Natural killer cell (primary cell): ENCODE measurements at regions not wholly inside any gene's neighbourhood (a gene's known extent, or its start where the extent isn't known, plus 50 kb on each side); places are given as distances from the start of the nearest gene placed in this dataset.
"Not testable (repeated sequence)": the region's sequence is repeated elsewhere in the genome, so short reads cannot be mapped to it uniquely, and the experiment has no call there.

Source experiments
- ATAC-seq, 3 donors: fragments of 150-1000 bp in 2 of 3; fragments of 200-7000 bp in 1 of 3; cut with Tn5 transposase; 1 replicate in 1 of 3; 2 replicates in 2 of 3; pipeline ENCODE4 v1.10.0; 2021; ENCODE audit warnings: mild to moderate bottlenecking in 2 of 3, moderate library complexity in 2 of 3
- DNase-seq, 2 donors: peaks; one replicate each; pipeline versions ENCODE4 v3.0.0 to v3.0.0-alpha.2; 2013 to 2021; ENCODE audit warnings: mixed read lengths in 1 of 2
- H3K27ac ChIP-seq: one replicate; pipeline ENCODE4 v1.5.1; 2013; ENCODE audit warnings: mild to moderate bottlenecking, low read length
- H3K27me3 ChIP-seq: one replicate; pipeline ENCODE4 v1.6.1; 2013; ENCODE audit warnings: low read length; ENCODE audit not compliant: control insufficient read depth, insufficient read depth
- H3K36me3 ChIP-seq: one replicate; pipeline ENCODE4 v1.6.1; 2013; ENCODE audit warnings: low read length; ENCODE audit not compliant: control insufficient read depth, insufficient read depth
- H3K4me1 ChIP-seq: one replicate; pipeline ENCODE4 v1.6.1; 2013; ENCODE audit warnings: low read length; ENCODE audit not compliant: control insufficient read depth, insufficient read depth
- H3K4me3 ChIP-seq: one replicate; pipeline ENCODE4 v1.5.1; 2013; ENCODE audit warnings: low read length
- H3K9me3 ChIP-seq: one replicate; pipeline ENCODE4 v1.6.1; 2013; ENCODE audit warnings: low read length; ENCODE audit not compliant: control insufficient read depth, insufficient read depth
- H3K27ac Mint-ChIP-seq, 2 donors: one replicate each; pipeline ENCODE4 v1.8.0; 2022; ENCODE audit warnings: mild to moderate bottlenecking in 2 of 2, mixed read lengths in 2 of 2, moderate library complexity in 1 of 2
- H3K27me3 Mint-ChIP-seq, 2 donors: one replicate each; pipeline ENCODE4 v1.8.0; 2022; ENCODE audit warnings: low read depth in 2 of 2, mixed read lengths in 2 of 2
- H3K36me3 Mint-ChIP-seq: one replicate; pipeline ENCODE4 v1.8.0; 2022; ENCODE audit warnings: mixed read lengths
- H3K4me1 Mint-ChIP-seq, 2 donors: one replicate each; pipeline ENCODE4 v1.8.0; 2022; ENCODE audit warnings: mixed read lengths in 2 of 2
- H3K4me3 Mint-ChIP-seq: one replicate; pipeline ENCODE4 v1.8.0; 2022; ENCODE audit warnings: mild to moderate bottlenecking, moderate library complexity, mixed read lengths
- H3K9me3 Mint-ChIP-seq, 2 donors: one replicate each; pipeline ENCODE4 v1.8.0; 2022; ENCODE audit warnings: mixed read lengths in 2 of 2
- WGBS: methylation state at CpG from one replicate; pipeline ENCODE4 v1.1.7; 2013; ENCODE audit warnings: missing lambda C conversion rate; ENCODE audit not compliant: insufficient coverage; 5-methylcytosine and 5-hydroxymethylcytosine counted together
- intact Hi-C: fragments of 100-400 bp; cut with micrococcal nuclease; formaldehyde crosslinking; loops from one replicate; pipeline ENCODE4 v1.14.2; 2022
- TF ChIP-seq, protein P1 (sequence below): fragments of 200-600 bp; IDR thresholded peaks from one replicate; pipeline ENCODE4 v1.8.0; 2022; ENCODE audit warnings: antibody characterized with exemption

DNA sequence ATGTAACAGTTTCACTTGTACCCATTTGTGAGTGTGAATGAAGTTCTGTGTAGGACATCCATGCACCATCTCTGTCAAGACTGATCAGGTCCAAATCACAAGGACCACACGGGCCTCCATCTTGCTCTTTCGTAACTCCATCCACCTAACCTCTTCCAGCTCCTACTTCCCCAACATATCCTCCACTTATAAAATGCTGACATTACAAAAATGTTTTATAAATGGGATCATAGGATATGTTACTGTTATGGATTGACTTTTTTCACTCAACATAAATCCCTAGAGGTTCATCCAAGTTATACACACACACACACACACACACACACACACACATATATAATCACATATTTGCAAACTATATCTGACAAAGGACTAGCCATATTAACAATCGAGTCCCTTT lies 476.8 kb downstream of the ZNF516 start:
- H3K4me1 ChIP-seq, result no peaks in the 10 kb centered on the region
- Mint-ChIP-seq H3K27me3 (peaks cover 0 to 2% of the 10 kb centered on the region in 2 donors), H3K27ac (no peak overlapping the region), H3K4me3 (no peak overlapping the region), H3K36me3 (no peaks in the 10 kb centered on the region), H3K4me1 (no peaks in the 10 kb centered on the region), H3K9me3 (peaks cover 4% of the 10 kb centered on the region in 2 donors)
- H3K27me3 ChIP-seq, result no peaks in the 10 kb centered on the region
- no peaks in the 10 kb centered on the region for H3K36me3 ChIP-seq
- TF ChIP-seq, protein P1, sequence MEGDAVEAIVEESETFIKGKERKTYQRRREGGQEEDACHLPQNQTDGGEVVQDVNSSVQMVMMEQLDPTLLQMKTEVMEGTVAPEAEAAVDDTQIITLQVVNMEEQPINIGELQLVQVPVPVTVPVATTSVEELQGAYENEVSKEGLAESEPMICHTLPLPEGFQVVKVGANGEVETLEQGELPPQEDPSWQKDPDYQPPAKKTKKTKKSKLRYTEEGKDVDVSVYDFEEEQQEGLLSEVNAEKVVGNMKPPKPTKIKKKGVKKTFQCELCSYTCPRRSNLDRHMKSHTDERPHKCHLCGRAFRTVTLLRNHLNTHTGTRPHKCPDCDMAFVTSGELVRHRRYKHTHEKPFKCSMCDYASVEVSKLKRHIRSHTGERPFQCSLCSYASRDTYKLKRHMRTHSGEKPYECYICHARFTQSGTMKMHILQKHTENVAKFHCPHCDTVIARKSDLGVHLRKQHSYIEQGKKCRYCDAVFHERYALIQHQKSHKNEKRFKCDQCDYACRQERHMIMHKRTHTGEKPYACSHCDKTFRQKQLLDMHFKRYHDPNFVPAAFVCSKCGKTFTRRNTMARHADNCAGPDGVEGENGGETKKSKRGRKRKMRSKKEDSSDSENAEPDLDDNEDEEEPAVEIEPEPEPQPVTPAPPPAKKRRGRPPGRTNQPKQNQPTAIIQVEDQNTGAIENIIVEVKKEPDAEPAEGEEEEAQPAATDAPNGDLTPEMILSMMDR, result no peak
- H3K4me3 ChIP-seq, result no peak overlapping the region
- no peak for DNase-seq
- intact Hi-C loops, result no loop called here
- WGBS, result 83% methylated on average over 3 of the region's 3 CpGs
- H3K9me3 ChIP-seq, result peaks cover 5% of the 10 kb centered on the region
- no peak for ATAC-seq
- H3K27ac ChIP-seq, result no peak overlapping the region

DNA sequence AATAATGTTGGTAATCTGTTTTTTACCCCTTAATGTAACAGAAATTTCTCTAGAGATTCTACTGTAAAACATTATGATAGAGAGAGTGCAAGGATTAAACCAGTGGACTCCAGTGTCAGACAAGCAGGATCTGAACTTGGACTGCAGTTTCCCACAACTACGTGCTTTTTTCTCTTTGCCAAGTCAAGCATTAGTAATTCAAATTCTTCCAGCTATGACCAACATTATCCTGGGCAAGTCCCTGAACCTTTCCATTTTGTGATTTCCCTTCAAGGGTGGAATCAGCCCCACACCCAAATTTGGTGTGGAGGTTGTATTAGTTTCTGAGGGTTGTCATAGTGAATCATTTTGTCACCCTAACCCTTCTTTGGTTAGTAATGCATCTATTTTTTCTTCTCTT lies 482.0 kb downstream of the ZNF516 start:
- Mint-ChIP-seq H3K9me3 (peaks cover 4% of the 10 kb centered on the region in 2 donors), H3K4me3 (no peak overlapping the region), H3K4me1 (no peaks in the 10 kb centered on the region), H3K36me3 (no peaks in the 10 kb centered on the region), H3K27me3 (peaks cover 0 to 2% of the 10 kb centered on the region in 2 donors), H3K27ac (no peak overlapping the region)
- H3K9me3 ChIP-seq, result peaks cover 5% of the 10 kb centered on the region
- WGBS, result 89% methylated on average over 1 of the region's 1 CpG
- no peaks in the 10 kb centered on the region for H3K36me3 ChIP-seq
- H3K27ac ChIP-seq, result no peak overlapping the region
- no peak for ATAC-seq
- no peaks in the 10 kb centered on the region for H3K4me1 ChIP-seq
- DNase-seq, result no peak
- intact Hi-C loops, result no loop called here
- H3K4me3 ChIP-seq, result no peak overlapping the region
- TF ChIP-seq, protein P1, result no peak
- H3K27me3 ChIP-seq, result no peaks in the 10 kb centered on the region

DNA sequence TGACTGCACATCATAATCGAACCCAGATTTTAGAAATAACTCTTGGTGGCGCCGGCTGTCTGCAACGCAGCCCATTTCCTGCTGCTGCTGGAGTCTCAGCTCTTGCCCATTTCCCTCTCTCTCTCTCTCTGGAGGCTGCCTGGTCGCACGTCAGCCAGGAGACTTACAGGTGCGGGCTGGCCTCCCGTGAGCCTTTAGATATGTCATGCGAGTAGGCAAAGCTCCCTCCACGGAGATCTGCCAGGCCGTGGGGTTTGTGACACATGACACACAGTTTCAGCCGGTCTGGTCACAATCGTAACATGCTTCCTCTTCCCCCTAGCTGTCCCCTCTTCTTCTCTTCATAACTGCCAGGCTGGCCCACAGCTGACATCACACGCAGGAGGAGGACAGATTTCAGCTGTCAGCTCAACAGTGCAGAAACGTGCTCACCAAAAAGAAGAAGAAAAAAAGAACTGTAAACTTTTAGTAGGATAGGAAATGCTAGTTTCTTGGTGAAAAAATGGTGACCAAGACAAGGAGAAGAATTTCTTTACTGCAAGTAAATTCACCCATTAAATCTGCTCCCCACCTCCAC lies 489.3 kb downstream of the ZNF516 start:
- DNase-seq (no peak), ATAC-seq (no peak)
- WGBS, result 63% methylated on average over 15 of the region's 15 CpGs
- Histone ChIP-seq H3K9me3 (no peaks in the 10 kb centered on the region), H3K4me3 (no peak overlapping the region), H3K4me1 (no peaks in the 10 kb centered on the region), H3K36me3 (no peaks in the 10 kb centered on the region), H3K27me3 (no peaks in the 10 kb centered on the region), H3K27ac (no peak overlapping the region)
- H3K4me3 Mint-ChIP-seq, result no peak overlapping the region
- TF ChIP-seq, protein P1, result no peak
- peaks cover 0 to 3% of the 10 kb centered on the region in 2 donors for H3K9me3 Mint-ChIP-seq
- H3K27ac Mint-ChIP-seq, result no peak overlapping the region
- H3K4me1 Mint-ChIP-seq, result no peaks in the 10 kb centered on the region
- no peaks in the 10 kb centered on the region for H3K36me3 Mint-ChIP-seq
- H3K27me3 Mint-ChIP-seq, result no peaks in the 10 kb centered on the region
- intact Hi-C loops, result no loop called here

DNA sequence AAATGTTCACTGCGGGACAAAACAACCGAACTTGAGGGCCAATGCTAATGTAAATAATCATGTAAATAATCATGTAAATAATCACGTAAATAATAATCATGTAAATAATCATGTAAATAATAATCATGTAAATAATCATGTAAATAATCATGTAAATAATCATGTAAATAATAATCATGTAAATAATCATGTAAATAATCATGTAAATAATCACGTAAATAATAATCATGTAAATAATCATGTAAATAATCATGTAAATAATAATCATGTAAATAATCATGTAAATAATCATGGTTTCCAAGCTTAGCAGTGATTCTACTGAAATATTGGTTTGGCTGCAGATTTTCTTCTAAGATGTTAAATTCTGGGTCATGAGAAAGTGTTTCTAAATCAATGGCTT lies 507.1 kb downstream of the ZNF516 start:
- H3K9me3 ChIP-seq, intact Hi-C loops, H3K27ac ChIP-seq, H3K4me1 Mint-ChIP-seq, H3K4me3 Mint-ChIP-seq, H3K36me3 Mint-ChIP-seq, H3K4me3 ChIP-seq, H3K36me3 ChIP-seq, H3K27me3 ChIP-seq, H3K27ac Mint-ChIP-seq, DNase-seq, H3K27me3 Mint-ChIP-seq, ATAC-seq, H3K4me1 ChIP-seq, H3K9me3 Mint-ChIP-seq: not testable (repeated sequence)
- no CpG with 5 or more reads among the region's 4 CpGs for WGBS
